Tibial artery (tissue), 4 donors: ENCODE measurements at regions not wholly inside any gene's neighbourhood (a gene's known extent, or its start where the extent isn't known, plus 50 kb on each side); places are given as distances from the start of the nearest gene placed in this dataset.

Experiments
- DNase-seq, 2 donors: peaks; one replicate each; pipeline ENCODE4 v3.0.0-alpha.2; 2019
- H3K27ac ChIP-seq, 2 donors: fragments of 200-600 bp; sonication (generic) in 1 of 2; 1 replicate in 1 of 2; 2 replicates in 1 of 2; pipeline ENCODE4 v1.5.1; 2018 to 2019; ENCODE audit warnings: mild to moderate bottlenecking in 1 of 2
- H3K27me3 ChIP-seq, 2 donors: fragments of 200-600 bp; sonication (generic) in 1 of 2; one replicate each; pipeline versions ENCODE4 v1.5.1 to v1.6.0; 2016 to 2019
- H3K36me3 ChIP-seq, 3 donors: fragments of 200-600 bp; sonication (generic) in 2 of 3; one replicate each; pipeline ENCODE4 v1.5.1; 2016 to 2019; ENCODE audit warnings: mild to moderate bottlenecking in 2 of 3
- H3K4me1 ChIP-seq, 4 donors: fragments of 200-600 bp; sonication (generic) in 2 of 4; 1 replicate in 3 of 4; 2 replicates in 1 of 4; pipeline ENCODE4 v1.5.1; 2016 to 2019
- H3K4me3 ChIP-seq, 2 donors: fragments of 200-600 bp; sonication (generic) in 1 of 2; 1 replicate in 1 of 2; 2 replicates in 1 of 2; pipeline ENCODE4 v1.5.1; 2018 to 2019; ENCODE audit warnings: mild to moderate bottlenecking in 2 of 2
- H3K9me3 ChIP-seq, 3 donors: fragments of 200-600 bp; sonication (generic) in 1 of 3; one replicate each; pipeline ENCODE4 v1.5.1; 2016 to 2019
- intact Hi-C: fragments of 100-400 bp; cut with DNase I; formaldehyde crosslinking; loops from one replicate; pipeline ENCODE4 v1.15.0; 2023; ENCODE audit warnings: low total_unique reads
- TF ChIP-seq, protein P1 (sequence below), 2 experiments: fragments of 200-600 bp in 1 of 2; fragments of 450-650 bp in 1 of 2; IDR thresholded peaks; one replicate each; pipeline ENCODE4 v1.5.1; 2017 to 2019; ENCODE audit warnings: antibody characterized with exemption in 2 of 2, mild to moderate bottlenecking in 1 of 2, moderate library complexity in 1 of 2

DNA sequence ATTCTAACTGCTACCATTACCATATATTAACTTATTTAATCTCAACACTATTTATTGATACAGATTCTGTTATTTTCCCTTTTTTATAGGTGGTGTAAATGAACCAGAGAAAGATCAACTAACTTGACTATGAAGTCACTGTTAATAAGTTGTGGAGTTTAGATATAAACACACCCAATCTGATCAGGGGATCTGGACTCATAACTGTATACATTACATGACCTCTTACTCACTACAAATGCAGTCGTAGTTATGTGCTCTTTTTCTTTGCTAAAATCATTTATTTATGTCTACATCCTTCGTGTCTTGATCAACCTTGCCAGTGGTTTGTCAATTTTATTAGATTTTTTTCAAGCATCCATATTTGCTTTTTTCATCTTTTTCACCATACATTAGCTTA, 614.8 kb upstream of the FAM241A start:
- no peak for DNase-seq
- intact Hi-C loops: no loop called here
- H3K36me3 ChIP-seq: no peaks in the 10 kb centered on the region
- peaks cover 0 to 4% (median 0%) of the 10 kb centered on the region in 3 donors for H3K9me3 ChIP-seq
- H3K27me3 ChIP-seq: no peaks in the 10 kb centered on the region
- H3K4me1 ChIP-seq: no peaks in the 10 kb centered on the region
- no peak overlapping the region for H3K27ac ChIP-seq
- TF ChIP-seq, protein P1, sequence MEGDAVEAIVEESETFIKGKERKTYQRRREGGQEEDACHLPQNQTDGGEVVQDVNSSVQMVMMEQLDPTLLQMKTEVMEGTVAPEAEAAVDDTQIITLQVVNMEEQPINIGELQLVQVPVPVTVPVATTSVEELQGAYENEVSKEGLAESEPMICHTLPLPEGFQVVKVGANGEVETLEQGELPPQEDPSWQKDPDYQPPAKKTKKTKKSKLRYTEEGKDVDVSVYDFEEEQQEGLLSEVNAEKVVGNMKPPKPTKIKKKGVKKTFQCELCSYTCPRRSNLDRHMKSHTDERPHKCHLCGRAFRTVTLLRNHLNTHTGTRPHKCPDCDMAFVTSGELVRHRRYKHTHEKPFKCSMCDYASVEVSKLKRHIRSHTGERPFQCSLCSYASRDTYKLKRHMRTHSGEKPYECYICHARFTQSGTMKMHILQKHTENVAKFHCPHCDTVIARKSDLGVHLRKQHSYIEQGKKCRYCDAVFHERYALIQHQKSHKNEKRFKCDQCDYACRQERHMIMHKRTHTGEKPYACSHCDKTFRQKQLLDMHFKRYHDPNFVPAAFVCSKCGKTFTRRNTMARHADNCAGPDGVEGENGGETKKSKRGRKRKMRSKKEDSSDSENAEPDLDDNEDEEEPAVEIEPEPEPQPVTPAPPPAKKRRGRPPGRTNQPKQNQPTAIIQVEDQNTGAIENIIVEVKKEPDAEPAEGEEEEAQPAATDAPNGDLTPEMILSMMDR (IDR thresholded peaks at IDR 0.05): no peak
- no peak overlapping the region for H3K4me3 ChIP-seq

DNA sequence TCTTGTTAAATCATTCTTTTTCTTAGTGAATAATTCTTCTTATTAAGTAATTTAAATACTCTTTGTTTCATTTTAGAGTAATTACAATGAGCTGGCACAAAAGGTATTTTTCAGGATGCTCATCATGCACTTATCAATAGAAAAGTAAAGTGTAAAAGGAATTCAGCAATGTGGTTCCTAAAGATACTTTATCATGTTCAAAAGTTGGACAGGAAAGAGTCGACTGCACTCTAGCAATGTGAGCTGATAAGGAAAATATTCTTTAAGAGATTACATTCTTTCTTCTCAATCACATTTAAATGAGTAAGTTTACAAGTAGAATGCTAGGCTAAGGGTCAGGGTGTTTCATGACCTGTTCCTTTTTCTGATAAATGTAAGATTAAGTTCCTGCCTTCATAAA, 609.5 kb upstream of the FAM241A start:
- H3K27ac ChIP-seq: no peak overlapping the region
- TF ChIP-seq, protein P1 (IDR thresholded peaks at IDR 0.05): no peak
- DNase-seq: no peak
- no peaks in the 10 kb centered on the region for H3K9me3 ChIP-seq
- H3K36me3 ChIP-seq: no peaks in the 10 kb centered on the region
- H3K4me1 ChIP-seq: no peaks in the 10 kb centered on the region
- H3K27me3 ChIP-seq: no peaks in the 10 kb centered on the region
- intact Hi-C loops: no loop called here
- H3K4me3 ChIP-seq: no peak overlapping the region

DNA sequence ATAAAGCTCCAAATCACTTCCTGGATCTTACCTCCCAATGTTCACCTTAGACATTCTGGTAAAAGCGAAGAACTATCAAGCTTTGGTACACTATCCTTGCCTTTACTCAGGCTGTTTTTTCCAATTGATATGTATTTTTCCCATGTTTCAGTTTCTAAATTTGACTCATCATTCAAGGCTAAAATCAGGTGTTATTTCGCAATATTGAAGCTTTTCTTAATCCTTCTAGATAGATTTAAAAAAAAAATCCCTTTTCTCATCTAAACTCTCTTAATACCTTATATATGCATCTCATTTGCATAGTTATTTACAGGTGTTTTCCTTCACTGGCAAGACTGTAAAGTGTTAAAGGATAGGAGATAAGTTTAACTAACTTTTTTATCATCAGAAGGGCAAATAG, 608.1 kb upstream of the FAM241A start:
- DNase-seq: no peak
- Histone ChIP-seq H3K27me3 (no peaks in the 10 kb centered on the region), H3K36me3 (no peaks in the 10 kb centered on the region), H3K27ac (no peak overlapping the region), H3K4me1 (no peaks in the 10 kb centered on the region), H3K9me3 (no peaks in the 10 kb centered on the region), H3K4me3 (no peak overlapping the region)
- intact Hi-C loops: no loop called here
- TF ChIP-seq, protein P1 (IDR thresholded peaks at IDR 0.05): no peak

DNA sequence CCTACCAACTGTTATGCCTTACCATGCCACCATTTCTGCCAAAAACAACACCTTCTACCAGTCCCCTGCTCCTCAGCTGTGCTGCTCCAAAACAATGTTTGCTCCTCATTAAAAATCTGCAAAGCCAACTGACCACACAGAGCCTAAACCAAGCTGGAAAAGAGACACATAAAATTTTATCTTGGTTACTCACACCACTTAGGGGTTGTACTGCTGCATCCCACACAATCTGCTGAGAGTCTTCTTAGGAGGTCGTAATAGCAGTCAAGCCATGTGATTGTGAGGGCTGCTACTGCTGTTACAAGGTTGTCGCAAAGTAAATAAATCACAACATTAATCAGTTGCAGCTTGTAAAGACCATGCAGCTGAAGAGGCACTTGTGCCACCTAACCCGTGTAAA, 607.4 kb upstream of the FAM241A start:
- Histone ChIP-seq H3K27me3 (no peaks in the 10 kb centered on the region), H3K36me3 (no peaks in the 10 kb centered on the region), H3K4me3 (no peak overlapping the region), H3K9me3 (no peaks in the 10 kb centered on the region), H3K4me1 (no peaks in the 10 kb centered on the region), H3K27ac (no peak overlapping the region)
- no peak for DNase-seq
- TF ChIP-seq, protein P1 (IDR thresholded peaks at IDR 0.05): no peak
- intact Hi-C loops: no loop called here

DNA sequence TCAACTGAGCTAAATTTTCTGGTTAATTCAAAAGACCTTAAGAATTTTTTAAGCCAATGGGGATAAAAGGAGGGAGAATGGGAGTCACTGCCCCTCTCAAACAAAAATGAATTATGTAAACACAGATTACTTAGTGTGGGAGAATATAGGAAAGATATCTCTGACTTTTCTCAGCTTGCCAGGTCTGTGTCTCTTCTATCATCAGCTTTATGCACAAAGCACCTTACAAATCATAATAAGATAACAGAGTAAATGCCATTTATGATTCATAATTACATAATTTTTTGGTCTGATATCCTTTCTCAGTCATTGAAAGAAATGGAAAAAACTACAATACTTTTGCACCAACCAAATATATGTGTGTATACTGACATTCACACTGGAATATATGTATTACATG, 604.6 kb upstream of the FAM241A start:
- H3K9me3 ChIP-seq: no peaks in the 10 kb centered on the region
- intact Hi-C loops: no loop called here

More for the DNA sequence above, 604.6 kb upstream of the FAM241A start:
- TF ChIP-seq, protein P1 (IDR thresholded peaks at IDR 0.05): no peak
- Histone ChIP-seq H3K27me3 (no peaks in the 10 kb centered on the region), H3K27ac (no peak overlapping the region), H3K36me3 (no peaks in the 10 kb centered on the region), H3K4me3 (no peak overlapping the region), H3K4me1 (no peaks in the 10 kb centered on the region)
- no peak for DNase-seq
